Caco-2 (cell line): ENCODE measurements at regions not wholly inside any gene's neighbourhood (a gene's known extent, or its start where the extent isn't known, plus 50 kb on each side); places are given as distances from the start of the nearest gene placed in this dataset.
"Not testable (repeated sequence)": the region's sequence is repeated elsewhere in the genome, so short reads cannot be mapped to it uniquely, and the experiment has no call there.

Source experiments
- BruUV-seq: library from RNA; stranded (reverse); fragments of 400-500 nt; replicated peaks from 2 replicates; lab custom pipeline; 2021; lab: Mats Ljungman, UMichigan
- CTCF ChIA-PET: fragments of 300-600 bp; sonication (Branson Sonifier 250); formaldehyde crosslinking; loops from one replicate; lab custom pipeline; 2022; ENCODE audit warnings: antibody characterized with exemption; lab: Charles Lee
- POLR2A ChIA-PET: fragments of 300-600 bp; sonication (Branson Sonifier 250); formaldehyde crosslinking; loops from one replicate; lab custom pipeline; 2022; ENCODE audit warnings: antibody characterized with exemption; lab: Charles Lee
- DNase-seq, 2 experiments: peaks; one replicate each; pipeline versions ENCODE4 v3.0.0 to v3.0.0-alpha.2; 2020 to 2022
- H3K27me3 ChIP-seq: replicated peaks from 2 replicates; pipeline ENCODE4 v1.6.0; 2011; ENCODE audit warnings: low read length; ENCODE audit not compliant: control insufficient read depth, insufficient read depth
- H3K36me3 ChIP-seq: 2 replicates; pipeline ENCODE4 v1.5.1; 2011; ENCODE audit warnings: low read length; ENCODE audit not compliant: control insufficient read depth, insufficient read depth
- H3K4me1 ChIP-seq: fragments of 250-450 bp; sonication (Bioruptor Pico); 2 replicates; pipeline ENCODE4 v1.5.1; 2020; ENCODE audit warnings: mild to moderate bottlenecking
- H3K4me3 ChIP-seq: 2 replicates; pipeline ENCODE4 v1.5.1; 2011; ENCODE audit warnings: low read depth, mild to moderate bottlenecking, control low read depth, low read length
- H3K9me3 ChIP-seq: fragments of 250-450 bp; sonication (Bioruptor Pico); 2 replicates; pipeline ENCODE4 v1.5.1; 2020; ENCODE audit warnings: mild to moderate bottlenecking, moderate library complexity
- H3K27ac Mint-ChIP-seq: one replicate; pipeline ENCODE4 v1.8.0; 2022; ENCODE audit warnings: mixed read lengths; ENCODE audit not compliant: unreplicated experiment
- H3K27me3 Mint-ChIP-seq: one replicate; pipeline ENCODE4 v1.8.0; 2022; ENCODE audit warnings: mixed read lengths; ENCODE audit not compliant: insufficient read depth, unreplicated experiment
- H3K36me3 Mint-ChIP-seq: one replicate; pipeline ENCODE4 v1.8.0; 2022; ENCODE audit warnings: mild to moderate bottlenecking, mixed read lengths; ENCODE audit not compliant: insufficient read depth, unreplicated experiment
- H3K4me1 Mint-ChIP-seq: one replicate; pipeline ENCODE4 v1.8.0; 2022; ENCODE audit warnings: low read depth, mixed read lengths; ENCODE audit not compliant: unreplicated experiment
- H3K4me3 Mint-ChIP-seq: one replicate; pipeline ENCODE4 v1.8.0; 2022; ENCODE audit warnings: mild to moderate bottlenecking, moderate library complexity, mixed read lengths; ENCODE audit not compliant: unreplicated experiment
- H3K9me3 Mint-ChIP-seq: one replicate; pipeline ENCODE4 v1.8.0; 2022; ENCODE audit warnings: mixed read lengths; ENCODE audit not compliant: unreplicated experiment
- CTCF ChIP-seq, 2 experiments: fragments of 200-600 bp in 1 of 2; IDR thresholded peaks; 1 replicate in 1 of 2; 2 replicates in 1 of 2; pipeline versions ENCODE4 v1.5.1 to v1.8.0; 2011 to 2022; ENCODE audit warnings: antibody characterized with exemption in 1 of 2, control low read depth in 1 of 2, inconsistent platforms in 1 of 2, low read depth in 1 of 2, low read length in 1 of 2, mild to moderate bottlenecking in 1 of 2, moderate library complexity in 1 of 2; ENCODE audit not compliant: insufficient read depth in 1 of 2, severe bottlenecking in 1 of 2, unreplicated experiment in 1 of 2
- intact Hi-C: fragments of 100-400 bp; cut with micrococcal nuclease; formaldehyde crosslinking; loops from one replicate; pipeline ENCODE4 v1.10.0; 2022; ENCODE audit not compliant: unreplicated experiment

- no peaks in the 10 kb centered on the region for H3K9me3 ChIP-seq
- no peaks in the 10 kb centered on the region for H3K27me3 Mint-ChIP-seq
- TF ChIP-seq CTCF (IDR thresholded peaks at IDR 0.05; ENCODE audit: insufficient read depth in 1 of 2, low read depth in 1 of 2, low read length in 1 of 2, severe bottlenecking in 1 of 2, unreplicated experiment in 1 of 2) = no peak
Observed at GRCh38 chr6:86487660-86488221, 449.6 kb upstream of the HTR1E start.

GRCh38 chr6:86478316-86478715 lies 459.0 kb upstream of the HTR1E start:
- not testable (repeated sequence) for BruUV-seq, H3K27me3 Mint-ChIP-seq, H3K36me3 Mint-ChIP-seq

More at GRCh38 chr6:86487660-86488221, 449.6 kb upstream of the HTR1E start:
- intact Hi-C loops = no loop called here
- Histone ChIP-seq H3K36me3 (no peaks in the 10 kb centered on the region), H3K4me1 (no peaks in the 10 kb centered on the region), H3K27me3 (no peaks in the 10 kb centered on the region), H3K4me3 (no peak overlapping the region)
- DNase-seq = no peak
- ChIA-PET POLR2A (no interaction called here), CTCF (no interaction called here)
- H3K36me3 Mint-ChIP-seq = no peaks in the 10 kb centered on the region
- H3K4me1 Mint-ChIP-seq = no peaks in the 10 kb centered on the region
- no peak overlapping the region for H3K4me3 Mint-ChIP-seq
- peaks cover 16% of the 10 kb centered on the region for H3K9me3 Mint-ChIP-seq
- H3K27ac Mint-ChIP-seq = no peak overlapping the region
- no TSS peak for BruUV-seq

GRCh38 chr6:86477500-86478148 lies 459.7 kb upstream of the HTR1E start:
- no peak overlapping the region for H3K27ac Mint-ChIP-seq
- POLR2A ChIA-PET = no interaction called here
- no peaks in the 10 kb centered on the region for H3K27me3 ChIP-seq
- no peak for TF ChIP-seq CTCF (IDR thresholded peaks at IDR 0.05; ENCODE audit: insufficient read depth in 1 of 2, low read depth in 1 of 2, low read length in 1 of 2, severe bottlenecking in 1 of 2, unreplicated experiment in 1 of 2)
- H3K4me3 ChIP-seq = no peak overlapping the region
- H3K36me3 ChIP-seq = no peaks in the 10 kb centered on the region
- H3K4me1 ChIP-seq = peaks cover 5% of the 10 kb centered on the region
- no peaks in the 10 kb centered on the region for H3K9me3 Mint-ChIP-seq
- no peak overlapping the region for H3K4me3 Mint-ChIP-seq
- intact Hi-C loops = no loop called here
- H3K4me1 Mint-ChIP-seq = peaks cover 7% of the 10 kb centered on the region
- peaks cover 6% of the 10 kb centered on the region for H3K36me3 Mint-ChIP-seq
- no peak for DNase-seq
- BruUV-seq = no TSS peak
- no peaks in the 10 kb centered on the region for H3K9me3 ChIP-seq
- CTCF ChIA-PET = no interaction called here
- H3K27me3 Mint-ChIP-seq = no peaks in the 10 kb centered on the region

More at GRCh38 chr6:86478316-86478715, 459.0 kb upstream of the HTR1E start:
- H3K27ac Mint-ChIP-seq, H3K4me3 Mint-ChIP-seq, intact Hi-C loops, H3K9me3 ChIP-seq, H3K4me3 ChIP-seq, H3K4me1 ChIP-seq, H3K27me3 ChIP-seq, POLR2A ChIA-PET, H3K9me3 Mint-ChIP-seq, DNase-seq, H3K36me3 ChIP-seq, CTCF ChIA-PET, H3K4me1 Mint-ChIP-seq: not testable (repeated sequence)
